ENCODE measurements at regions not wholly inside any gene's neighbourhood (a gene's known extent, or its start where the extent isn't known, plus 50 kb on each side); places are given as distances from the start of the nearest gene placed in this dataset.

DNA sequence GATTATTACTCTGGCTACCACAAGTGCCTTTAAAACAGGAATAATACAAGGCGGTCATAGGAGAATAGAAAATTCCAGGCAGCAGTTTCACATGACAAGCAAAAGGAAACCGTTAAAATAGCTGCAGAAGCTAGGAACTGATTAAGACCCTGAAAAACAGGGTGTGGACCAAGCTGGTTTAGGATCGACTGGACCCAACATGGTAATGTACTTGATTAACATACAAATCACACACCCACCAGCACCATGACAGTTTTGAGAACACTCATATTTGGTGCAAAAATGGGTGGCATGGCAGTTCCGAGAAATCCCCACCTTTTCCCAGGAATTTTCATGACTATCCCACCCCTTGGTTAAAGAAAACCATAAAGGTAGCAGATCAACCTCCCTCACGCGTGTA is 51.9 kb upstream of the TMEM163 start:
- no peak for DNase-seq (ENCODE audit: low spot score)

- DNase-seq (ENCODE audit: low spot score): peak; percentile 54
Observed at GRCh38 chr2:134771313-134771801, 52.6 kb upstream of the TMEM163 start.

DNA sequence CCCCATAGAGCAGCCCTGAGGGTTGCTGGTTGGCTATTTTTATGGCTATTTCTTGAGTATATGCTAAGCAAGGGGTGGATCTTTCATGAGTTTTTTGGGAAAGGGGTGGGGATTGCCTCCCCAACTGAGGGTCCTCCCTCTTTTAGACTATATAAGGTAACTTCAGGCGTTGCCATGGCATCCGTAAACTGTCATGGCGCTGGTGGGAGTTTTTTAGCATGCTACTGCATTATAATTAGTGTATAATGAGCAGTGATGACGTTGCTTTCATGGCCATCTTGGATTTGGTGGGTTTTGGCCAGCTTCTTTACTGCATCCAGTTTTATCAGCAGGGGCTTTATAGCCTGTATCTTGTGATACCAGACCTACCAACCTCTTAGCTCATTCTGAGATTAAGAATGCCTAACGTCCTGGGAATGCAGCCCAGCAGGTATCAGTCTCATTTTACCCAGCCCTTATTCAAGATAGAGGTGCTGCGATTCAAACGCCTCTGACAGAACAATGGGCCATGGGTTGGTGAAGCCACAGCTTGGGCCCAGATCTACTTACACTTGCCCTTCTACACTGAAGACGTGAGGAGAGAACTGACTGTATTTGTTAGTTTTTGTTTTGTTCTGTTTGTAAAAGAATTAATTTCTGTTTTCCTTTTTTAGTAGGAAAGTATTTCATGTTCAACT is 53.8 kb upstream of the TMEM163 start:
- no peak for DNase-seq (ENCODE audit: low spot score)

GRCh38 chr2:134773335-134773734 is 54.5 kb upstream of the TMEM163 start:
- no peak for DNase-seq (ENCODE audit: low spot score)

DNA sequence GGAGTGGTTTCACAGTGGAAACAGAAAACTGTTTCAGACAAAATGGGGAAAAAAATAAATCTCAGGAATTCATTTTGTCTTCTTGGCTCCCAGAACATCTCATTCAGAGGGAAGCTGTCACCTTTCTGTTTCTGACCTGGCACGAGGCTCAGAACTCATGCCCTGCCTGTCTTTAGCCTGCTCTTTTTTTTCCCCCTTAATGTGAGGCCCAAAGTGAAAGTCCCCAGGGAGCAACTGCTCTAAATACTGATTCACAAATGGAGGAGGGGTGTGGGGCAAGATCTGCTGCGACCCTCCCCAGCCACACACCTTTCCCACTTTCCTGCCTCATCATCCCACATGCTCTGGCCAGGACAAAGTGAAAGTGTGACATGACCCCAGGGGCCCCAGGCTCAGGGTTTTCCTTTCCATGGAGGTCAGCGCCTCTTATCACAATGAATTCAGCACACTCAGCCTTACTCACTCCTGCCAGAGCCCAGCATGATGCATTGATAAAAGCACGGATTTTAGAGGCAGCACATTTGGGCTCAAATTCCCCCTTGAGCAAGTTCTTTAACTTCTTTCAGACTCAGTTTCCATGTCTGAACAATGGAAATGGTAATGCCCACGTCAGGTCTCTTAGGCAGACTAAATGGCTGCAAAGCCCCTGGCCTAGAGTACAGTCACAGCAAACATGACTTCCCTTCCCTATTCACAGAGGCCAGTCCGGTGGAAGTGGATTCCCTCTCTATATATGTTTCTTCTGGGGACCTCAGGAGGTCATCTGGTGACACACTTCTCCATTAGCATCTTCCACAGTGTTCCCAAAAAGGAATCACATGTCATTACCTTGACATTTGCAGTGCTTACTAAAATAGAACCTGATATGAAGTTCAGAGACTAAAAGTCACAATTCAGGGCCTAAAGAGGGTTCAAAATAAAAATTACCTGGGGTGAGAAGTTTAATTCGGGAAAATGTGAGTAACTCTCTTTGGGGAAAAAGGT is 55.3 kb upstream of the TMEM163 start:
- no peak for DNase-seq (ENCODE audit: low spot score)

GRCh38 chr2:134774786-134775641 is 56.2 kb upstream of the TMEM163 start:
- DNase-seq (ENCODE audit: low spot score): peak; percentile 29

DNA sequence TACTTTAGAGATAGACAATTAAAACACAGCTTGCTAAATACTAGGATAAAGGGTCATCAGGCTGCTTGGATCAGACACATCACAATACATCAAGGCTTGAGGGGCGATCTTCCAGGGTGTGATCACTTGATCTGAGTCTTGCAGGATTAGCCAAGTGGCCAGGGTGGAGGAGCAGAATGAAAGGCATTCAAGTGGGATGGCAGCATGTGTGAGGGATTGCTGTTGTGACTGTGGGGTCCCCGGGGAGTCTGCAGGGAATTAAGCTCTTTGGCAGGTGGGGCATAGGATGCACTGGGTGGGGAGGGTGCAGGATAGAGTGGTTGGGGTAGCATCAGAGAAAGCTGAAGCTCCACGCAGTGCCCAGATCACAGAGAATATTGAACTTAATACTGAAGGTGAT is 58.0 kb upstream of the TMEM163 start:
- no peak for DNase-seq (ENCODE audit: low spot score)

GRCh38 chr2:134777593-134777992 is 58.8 kb upstream of the TMEM163 start:
- DNase-seq (ENCODE audit: low spot score): no peak

DNA sequence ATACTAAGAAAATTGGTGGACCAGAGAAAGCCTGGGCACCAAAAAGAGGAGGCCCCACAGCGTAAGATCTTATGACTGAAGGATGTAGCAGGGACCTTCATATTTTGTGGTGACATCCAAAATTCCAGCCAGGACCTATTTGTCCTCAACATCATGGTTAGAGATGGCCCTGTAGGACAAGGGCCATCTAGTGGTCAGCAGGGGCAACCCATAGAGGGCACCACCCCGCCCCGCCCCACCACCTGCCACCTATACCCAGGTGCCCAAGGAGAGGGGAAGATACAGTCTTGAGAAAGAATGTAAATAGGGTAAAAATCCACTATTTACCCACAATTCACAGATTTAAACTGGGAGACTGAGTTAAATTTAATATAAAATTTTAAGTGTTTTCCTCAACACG is 59.6 kb upstream of the TMEM163 start:
- DNase-seq (ENCODE audit: low spot score): no peak

GRCh38 chr2:134780972-134781371 is 57.4 kb upstream of the ACMSD start:
- no peak for DNase-seq (ENCODE audit: low spot score)

DNA sequence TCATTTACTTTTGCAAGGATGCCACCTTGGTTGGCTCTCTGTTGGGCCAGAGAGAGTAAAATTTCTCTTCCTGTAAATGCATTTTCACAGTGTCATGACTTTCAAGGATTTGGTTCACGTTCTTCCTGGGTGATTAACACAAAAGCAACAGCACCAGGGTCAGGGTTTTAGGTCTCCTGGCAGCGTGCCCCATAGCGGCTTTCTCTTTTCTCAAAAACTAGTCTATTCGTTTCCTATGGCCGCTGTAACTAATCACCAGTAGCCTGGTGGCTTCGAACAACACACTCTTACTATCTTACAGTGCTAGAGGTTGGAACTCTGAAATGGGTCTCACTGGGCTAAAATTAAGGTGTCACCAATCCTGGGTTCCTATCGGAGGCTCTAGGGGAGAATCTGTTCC is 56.3 kb upstream of the ACMSD start:
- no peak for DNase-seq (ENCODE audit: low spot score)

- no peak for DNase-seq (ENCODE audit: low spot score)
Observed at GRCh38 chr2:134782792-134783191, 55.6 kb upstream of the ACMSD start.

DNA sequence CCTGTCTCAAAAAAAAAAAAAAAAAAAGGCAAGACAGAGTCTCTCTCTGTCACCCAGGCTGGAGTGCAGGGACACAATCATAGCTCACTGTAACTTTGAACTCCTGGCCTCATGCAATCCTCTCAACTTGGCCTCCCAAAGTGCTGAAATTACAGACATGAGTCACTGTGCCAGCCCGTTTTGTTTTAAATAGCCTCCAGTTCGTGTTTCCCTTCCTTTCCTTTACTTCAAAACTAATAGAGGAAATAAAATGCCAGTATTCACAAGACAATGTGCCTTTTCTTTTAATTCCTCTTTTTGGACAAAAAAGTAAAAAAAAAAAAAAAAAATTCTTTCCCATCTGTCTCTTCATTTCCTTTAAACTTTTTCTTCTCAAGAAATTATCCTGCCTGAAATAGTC is 54.5 kb upstream of the ACMSD start:
- peak; percentile 41 for DNase-seq (ENCODE audit: low spot score)

- DNase-seq (ENCODE audit: low spot score): no peak
Observed at GRCh38 chr2:134785659-134786430, 52.6 kb upstream of the ACMSD start.

- DNase-seq (ENCODE audit: low spot score): no peak
Observed at GRCh38 chr2:134788417-134788816, 50.0 kb upstream of the ACMSD start.
